NB4 (cell line): ENCODE measurements at regions not wholly inside any gene's neighbourhood (a gene's known extent, or its start where the extent isn't known, plus 50 kb on each side); places are given as distances from the start of the nearest gene placed in this dataset.

Experiments
- POLR2A ChIP-seq: IDR thresholded peaks from 2 replicates; pipeline ENCODE4 v1.6.1; 2011; ENCODE audit warnings: mild to moderate bottlenecking; ENCODE audit not compliant: insufficient read length; ENCODE audit errors: extremely low read depth
- TF ChIP-seq, protein P1 (sequence below): IDR thresholded peaks from one replicate; pipeline ENCODE4 v1.5.1; 2012; ENCODE audit warnings: low read depth, low read length
- TF ChIP-seq, protein P2 (sequence below): IDR thresholded peaks from 2 replicates; pipeline ENCODE4 v1.6.1; 2011; ENCODE audit warnings: low read depth, low read length

DNA sequence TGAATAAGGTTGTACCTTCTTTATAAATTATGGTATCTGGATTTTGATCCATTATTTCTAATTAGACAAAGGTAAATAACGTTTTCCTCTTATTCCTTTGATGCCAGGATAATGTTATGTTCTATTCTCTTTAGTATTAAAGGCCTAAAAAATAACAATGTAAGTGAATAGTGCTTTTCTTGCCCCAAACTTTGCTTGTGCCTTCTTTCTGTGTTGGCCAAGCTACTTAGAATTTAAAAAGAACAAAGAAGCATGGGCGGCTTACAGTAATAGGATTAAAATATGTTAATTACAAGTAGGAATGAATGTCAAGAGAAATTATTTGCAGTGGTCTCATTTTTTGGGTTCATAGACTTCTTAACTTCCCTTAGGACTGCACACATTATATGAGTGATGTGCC, 105.0 kb upstream of the FSIP2 start:
- TF ChIP-seq, protein P1, sequence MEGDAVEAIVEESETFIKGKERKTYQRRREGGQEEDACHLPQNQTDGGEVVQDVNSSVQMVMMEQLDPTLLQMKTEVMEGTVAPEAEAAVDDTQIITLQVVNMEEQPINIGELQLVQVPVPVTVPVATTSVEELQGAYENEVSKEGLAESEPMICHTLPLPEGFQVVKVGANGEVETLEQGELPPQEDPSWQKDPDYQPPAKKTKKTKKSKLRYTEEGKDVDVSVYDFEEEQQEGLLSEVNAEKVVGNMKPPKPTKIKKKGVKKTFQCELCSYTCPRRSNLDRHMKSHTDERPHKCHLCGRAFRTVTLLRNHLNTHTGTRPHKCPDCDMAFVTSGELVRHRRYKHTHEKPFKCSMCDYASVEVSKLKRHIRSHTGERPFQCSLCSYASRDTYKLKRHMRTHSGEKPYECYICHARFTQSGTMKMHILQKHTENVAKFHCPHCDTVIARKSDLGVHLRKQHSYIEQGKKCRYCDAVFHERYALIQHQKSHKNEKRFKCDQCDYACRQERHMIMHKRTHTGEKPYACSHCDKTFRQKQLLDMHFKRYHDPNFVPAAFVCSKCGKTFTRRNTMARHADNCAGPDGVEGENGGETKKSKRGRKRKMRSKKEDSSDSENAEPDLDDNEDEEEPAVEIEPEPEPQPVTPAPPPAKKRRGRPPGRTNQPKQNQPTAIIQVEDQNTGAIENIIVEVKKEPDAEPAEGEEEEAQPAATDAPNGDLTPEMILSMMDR, result no peak
- TF ChIP-seq, protein P2, sequence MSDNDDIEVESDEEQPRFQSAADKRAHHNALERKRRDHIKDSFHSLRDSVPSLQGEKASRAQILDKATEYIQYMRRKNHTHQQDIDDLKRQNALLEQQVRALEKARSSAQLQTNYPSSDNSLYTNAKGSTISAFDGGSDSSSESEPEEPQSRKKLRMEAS, result no peak
- TF ChIP-seq POLR2A, result no peak
